ENCODE measurements at regions not wholly inside any gene's neighbourhood (a gene's known extent, or its start where the extent isn't known, plus 50 kb on each side); places are given as distances from the start of the nearest gene placed in this dataset.

- Histone ChIP-seq H4K20me1 (ENCODE audit: control insufficient read depth, insufficient read depth, low read depth, low read length) (no peaks in the 10 kb centered on the region), H3K9me3 (ENCODE audit: control insufficient read depth, insufficient read depth, low read length) (no peaks in the 10 kb centered on the region; the same call in 1 of the 2 replicates), H3K27ac (ENCODE audit: low read depth, low read length) (no peak overlapping the region), H3K36me3 (ENCODE audit: control insufficient read depth, low read length) (no peaks in the 10 kb centered on the region), H3F3A (ENCODE audit: control insufficient read depth, insufficient read depth) (no peaks in the 10 kb centered on the region), H3K9me2 (replicated peaks; ENCODE audit: control insufficient read depth, low read length) (no peaks in the 10 kb centered on the region), H3K27me3 (ENCODE audit: control insufficient read depth, low read length) (no peaks in the 10 kb centered on the region), H3K4me1 (ENCODE audit: control insufficient read depth, low read length) (no peaks in the 10 kb centered on the region), H3K4me3 (ENCODE audit: low read length) (no peak overlapping the region), H3K79me2 (ENCODE audit: control insufficient read depth, low read length) (no peaks in the 10 kb centered on the region), H3K4me2 (ENCODE audit: low read length) (no peak overlapping the region)
- TF ChIP-seq EZH2phosphoT487 (IDR thresholded peaks at IDR 0.05; ENCODE audit: borderline replicate concordance, low read length), result no peak
- no peak for TF ChIP-seq CTCF (IDR thresholded peaks at IDR 0.05; ENCODE audit: low read depth, low read length, poor library complexity, severe bottlenecking)
Measured at GRCh38 chr16:65426484-65426883, 304.6 kb upstream of the CDH11 start.

- Histone ChIP-seq H3K9me3 (ENCODE audit: control insufficient read depth, insufficient read depth, low read length) (no peaks in the 10 kb centered on the region; the same call in 1 of the 2 replicates), H3K79me2 (ENCODE audit: control insufficient read depth, low read length) (no peaks in the 10 kb centered on the region), H3K36me3 (ENCODE audit: control insufficient read depth, low read length) (no peaks in the 10 kb centered on the region)
Measured at GRCh38 chr16:65422934-65423333, 301.1 kb upstream of the CDH11 start.

GRCh38 chr16:65421596-65421995 lies 299.7 kb upstream of the CDH11 start:
- H3K36me3 ChIP-seq (ENCODE audit: control insufficient read depth, low read length), result no peaks in the 10 kb centered on the region
- no peaks in the 10 kb centered on the region for H3K27me3 ChIP-seq (ENCODE audit: control insufficient read depth, low read length)
- no peak overlapping the region for H3K4me2 ChIP-seq (ENCODE audit: low read length)
- no peaks in the 10 kb centered on the region for H3F3A ChIP-seq (ENCODE audit: control insufficient read depth, insufficient read depth)
- H3K4me3 ChIP-seq (ENCODE audit: low read length), result no peak overlapping the region
- no peaks in the 10 kb centered on the region; the same call in 1 of the 2 replicates for H3K9me3 ChIP-seq (ENCODE audit: control insufficient read depth, insufficient read depth, low read length)
- no peak for TF ChIP-seq CTCF (IDR thresholded peaks at IDR 0.05; ENCODE audit: low read depth, low read length, poor library complexity, severe bottlenecking)
- H3K79me2 ChIP-seq (ENCODE audit: control insufficient read depth, low read length), result no peaks in the 10 kb centered on the region
- no peaks in the 10 kb centered on the region for H3K9me2 ChIP-seq (replicated peaks; ENCODE audit: control insufficient read depth, low read length)
- H3K27ac ChIP-seq (ENCODE audit: low read depth, low read length), result no peak overlapping the region
- H3K4me1 ChIP-seq (ENCODE audit: control insufficient read depth, low read length), result no peaks in the 10 kb centered on the region
- H4K20me1 ChIP-seq (ENCODE audit: control insufficient read depth, insufficient read depth, low read depth, low read length), result no peaks in the 10 kb centered on the region

More at GRCh38 chr16:65422934-65423333, 301.1 kb upstream of the CDH11 start:
- Histone ChIP-seq H3F3A (ENCODE audit: control insufficient read depth, insufficient read depth) (no peaks in the 10 kb centered on the region), H3K4me3 (ENCODE audit: low read length) (no peak overlapping the region), H3K27me3 (ENCODE audit: control insufficient read depth, low read length) (no peaks in the 10 kb centered on the region), H3K27ac (ENCODE audit: low read depth, low read length) (no peak overlapping the region), H3K4me2 (ENCODE audit: low read length) (no peak overlapping the region), H4K20me1 (ENCODE audit: control insufficient read depth, insufficient read depth, low read depth, low read length) (no peaks in the 10 kb centered on the region), H3K9me2 (replicated peaks; ENCODE audit: control insufficient read depth, low read length) (no peaks in the 10 kb centered on the region), H3K4me1 (ENCODE audit: control insufficient read depth, low read length) (no peaks in the 10 kb centered on the region)
- TF ChIP-seq EZH2phosphoT487 (IDR thresholded peaks at IDR 0.05; ENCODE audit: borderline replicate concordance, low read length) (no peak), CTCF (IDR thresholded peaks at IDR 0.05; ENCODE audit: low read depth, low read length, poor library complexity, severe bottlenecking) (no peak)

GRCh38 chr16:65418435-65418834 lies 296.6 kb upstream of the CDH11 start:
- H3K27ac ChIP-seq (ENCODE audit: low read depth, low read length), result no peak overlapping the region
- no peaks in the 10 kb centered on the region for H3K79me2 ChIP-seq (ENCODE audit: control insufficient read depth, low read length)
- no peaks in the 10 kb centered on the region; the same call in 1 of the 2 replicates for H3K9me3 ChIP-seq (ENCODE audit: control insufficient read depth, insufficient read depth, low read length)
- H3K36me3 ChIP-seq (ENCODE audit: control insufficient read depth, low read length), result no peaks in the 10 kb centered on the region
- H3F3A ChIP-seq (ENCODE audit: control insufficient read depth, insufficient read depth), result no peaks in the 10 kb centered on the region
- no peak overlapping the region for H3K4me2 ChIP-seq (ENCODE audit: low read length)
- H4K20me1 ChIP-seq (ENCODE audit: control insufficient read depth, insufficient read depth, low read depth, low read length), result no peaks in the 10 kb centered on the region
- H3K4me3 ChIP-seq (ENCODE audit: low read length), result no peak overlapping the region
- H3K27me3 ChIP-seq (ENCODE audit: control insufficient read depth, low read length), result no peaks in the 10 kb centered on the region
- no peaks in the 10 kb centered on the region for H3K9me2 ChIP-seq (replicated peaks; ENCODE audit: control insufficient read depth, low read length)
- no peak for TF ChIP-seq CTCF (IDR thresholded peaks at IDR 0.05; ENCODE audit: low read depth, low read length, poor library complexity, severe bottlenecking)
- TF ChIP-seq EZH2phosphoT487 (IDR thresholded peaks at IDR 0.05; ENCODE audit: borderline replicate concordance, low read length), result no peak
- no peaks in the 10 kb centered on the region for H3K4me1 ChIP-seq (ENCODE audit: control insufficient read depth, low read length)

Data from DOHH2 (cell line).